GM21619 (cell line): ENCODE measurements at regions not wholly inside any gene's neighbourhood (a gene's known extent, or its start where the extent isn't known, plus 50 kb on each side); places are given as distances from the start of the nearest gene placed in this dataset.

ENCODE experiments used
- ATAC-seq: cut with Tn5 transposase; IDR thresholded peaks from one replicate; pipeline ENCODE4 v1.9.1; 2021; ENCODE audit not compliant: unreplicated experiment

GRCh38 chr9:107431461-107431860 is 58.1 kb downstream of the KLF4 start:
- ATAC-seq: no peak

- no peak for ATAC-seq
Measured at GRCh38 chr9:107430071-107430470, 59.5 kb downstream of the KLF4 start.

- no peak for ATAC-seq
Measured at GRCh38 chr9:107426126-107426525, 63.4 kb downstream of the KLF4 start.

- peak; percentile 88 for ATAC-seq
Measured at GRCh38 chr9:107425101-107426025, 64.2 kb downstream of the KLF4 start.

- ATAC-seq: no peak
Measured at GRCh38 chr9:107423540-107423939, 66.0 kb downstream of the KLF4 start.

- ATAC-seq: peak; percentile 70
Measured at GRCh38 chr9:107422189-107423185, 67.1 kb downstream of the KLF4 start.

- ATAC-seq: no peak
Measured at GRCh38 chr9:107410420-107410819, 79.1 kb downstream of the KLF4 start.

GRCh38 chr9:107409581-107410389 is 79.8 kb downstream of the KLF4 start:
- ATAC-seq: no peak

GRCh38 chr9:107407675-107408074 is 81.9 kb downstream of the KLF4 start:
- no peak for ATAC-seq

GRCh38 chr9:107405511-107405910 is 84.1 kb downstream of the KLF4 start:
- ATAC-seq: no peak

GRCh38 chr9:107404736-107405135 is 84.8 kb downstream of the KLF4 start:
- no peak for ATAC-seq

- ATAC-seq: no peak
Measured at GRCh38 chr9:107404161-107404560, 85.4 kb downstream of the KLF4 start.

- ATAC-seq: no peak
Measured at GRCh38 chr9:107397076-107398044, 92.2 kb downstream of the KLF4 start.

- no peak for ATAC-seq
Measured at GRCh38 chr9:107394264-107394663, 95.3 kb downstream of the KLF4 start.

GRCh38 chr9:107390778-107391177 is 98.8 kb downstream of the KLF4 start:
- ATAC-seq: no peak

- ATAC-seq: no peak
Measured at GRCh38 chr9:107390279-107390678, 99.3 kb downstream of the KLF4 start.

GRCh38 chr9:107389617-107390071 is 99.9 kb downstream of the KLF4 start:
- ATAC-seq: no peak

GRCh38 chr9:107388890-107389289 is 100.7 kb downstream of the KLF4 start:
- no peak for ATAC-seq

- ATAC-seq: no peak
Measured at GRCh38 chr9:107387409-107387808, 102.2 kb downstream of the KLF4 start.
